ENCODE measurements at regions not wholly inside any gene's neighbourhood (a gene's known extent, or its start where the extent isn't known, plus 50 kb on each side); places are given as distances from the start of the nearest gene placed in this dataset.
"Not testable (repeated sequence)": the region's sequence is repeated elsewhere in the genome, so short reads cannot be mapped to it uniquely, and the experiment has no call there.

DNA sequence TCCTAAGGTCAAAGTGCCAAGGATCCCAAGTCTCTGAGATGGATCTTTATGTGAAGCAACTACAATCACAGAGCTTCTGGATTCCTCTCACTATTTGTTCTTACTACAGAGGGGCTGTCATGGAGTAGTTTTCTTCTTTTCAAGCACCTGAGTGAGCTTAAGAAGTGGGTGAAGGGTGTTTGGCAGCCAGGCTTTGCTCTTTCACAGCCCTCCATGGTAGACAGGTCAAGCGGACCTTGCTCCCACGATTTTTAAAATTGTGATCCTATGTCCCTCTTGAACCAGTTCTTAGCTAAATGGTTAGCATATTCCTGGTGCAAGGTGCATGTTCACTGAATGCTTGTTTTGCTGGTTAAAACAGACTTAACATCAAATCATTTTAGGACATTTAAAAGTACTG, 332.2 kb downstream of the GADD45G start:
- DNase-seq (ENCODE audit: low spot score) = no peak

DNA sequence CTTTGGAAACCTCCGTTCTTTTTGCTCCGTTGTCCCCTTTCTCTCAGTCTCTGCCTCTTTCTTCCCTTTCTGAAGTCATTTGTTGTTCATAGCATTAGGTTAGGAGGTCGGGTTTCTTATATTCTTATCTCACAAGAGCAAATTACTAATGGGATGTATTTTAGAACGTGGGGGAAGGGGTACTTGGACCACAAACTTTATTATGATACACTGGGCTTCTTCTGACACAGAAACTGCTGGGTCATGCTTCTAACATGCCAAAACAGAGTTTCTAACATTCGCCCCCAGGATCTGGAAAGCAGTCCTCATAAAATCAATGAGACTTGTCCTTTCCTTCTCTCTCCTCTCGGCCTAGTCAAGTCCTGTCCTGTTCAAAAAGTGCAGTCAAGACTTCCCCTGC, 334.4 kb downstream of the GADD45G start:
- no peak for DNase-seq (ENCODE audit: low spot score)

- DNase-seq (ENCODE audit: low spot score) = no peak
These were observed 334.9 kb downstream of the GADD45G start for GRCh38 chr9:89939626-89940292.

DNA sequence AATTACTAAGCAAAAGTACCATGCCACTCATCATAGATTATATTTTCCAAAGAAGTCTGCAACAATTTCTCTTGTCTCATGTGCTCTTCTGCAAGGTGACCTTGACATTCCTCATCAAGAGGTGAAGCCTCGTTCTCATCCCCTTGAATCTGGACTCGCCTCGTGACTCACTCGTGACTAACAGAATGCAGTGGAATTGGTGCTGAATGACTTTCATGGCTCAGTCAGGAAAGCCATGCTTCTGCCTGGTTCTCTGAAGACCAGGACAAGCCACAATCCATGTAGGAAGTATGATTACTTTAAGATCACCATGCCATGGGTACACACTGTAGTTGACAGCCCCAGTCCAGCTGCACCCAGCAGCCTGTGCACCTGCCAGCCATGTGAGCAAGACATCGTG, 335.8 kb downstream of the GADD45G start:
- DNase-seq (ENCODE audit: low spot score) = no peak

DNA sequence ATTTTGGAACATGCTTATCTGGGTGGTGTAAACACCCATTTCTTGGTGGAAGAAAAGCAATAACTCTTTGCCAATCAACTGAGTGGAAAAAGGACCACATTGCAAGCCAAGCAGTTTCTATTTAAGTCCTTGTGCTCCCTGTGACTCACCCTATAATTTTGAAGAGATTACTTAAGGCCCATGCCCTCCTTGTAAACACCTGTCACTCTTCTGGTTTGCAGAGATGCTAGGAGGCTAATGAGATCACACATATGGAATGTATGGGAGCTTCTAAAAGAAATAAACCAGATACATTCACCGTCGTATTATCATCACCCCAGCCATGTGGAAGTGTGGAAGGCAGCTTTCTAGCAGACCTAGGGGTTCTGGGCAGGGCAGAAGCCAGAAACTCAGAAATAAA, 337.1 kb downstream of the GADD45G start:
- DNase-seq (ENCODE audit: low spot score) = peak; percentile 71

- no peak for DNase-seq (ENCODE audit: low spot score)
These were observed 337.8 kb downstream of the GADD45G start for GRCh38 chr9:89942643-89943042.

DNA sequence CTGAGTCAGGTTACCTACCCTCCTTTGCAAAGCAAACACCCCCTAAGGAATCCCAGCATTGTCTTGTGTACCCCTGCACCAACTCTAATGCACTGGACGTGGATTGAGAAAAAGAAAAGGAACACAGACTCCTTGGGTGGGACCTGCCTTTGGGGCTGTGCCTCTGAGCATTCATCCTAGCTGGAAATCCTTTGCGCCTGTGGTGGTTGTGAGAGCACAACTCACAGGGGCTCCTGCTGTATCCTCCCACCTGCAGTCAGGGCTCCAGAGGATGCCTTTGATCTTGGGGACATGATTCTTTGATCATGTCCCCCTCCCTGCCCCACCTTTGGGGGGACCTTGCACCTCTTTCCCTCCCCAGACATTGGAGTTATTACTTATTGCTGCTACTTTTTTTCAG, 338.5 kb downstream of the GADD45G start:
- no peak for DNase-seq (ENCODE audit: low spot score)

GRCh38 chr9:89943728-89944127, 338.9 kb downstream of the GADD45G start:
- no peak for DNase-seq (ENCODE audit: low spot score)

GRCh38 chr9:89945133-89945532, 340.3 kb downstream of the GADD45G start:
- no peak for DNase-seq (ENCODE audit: low spot score)

DNA sequence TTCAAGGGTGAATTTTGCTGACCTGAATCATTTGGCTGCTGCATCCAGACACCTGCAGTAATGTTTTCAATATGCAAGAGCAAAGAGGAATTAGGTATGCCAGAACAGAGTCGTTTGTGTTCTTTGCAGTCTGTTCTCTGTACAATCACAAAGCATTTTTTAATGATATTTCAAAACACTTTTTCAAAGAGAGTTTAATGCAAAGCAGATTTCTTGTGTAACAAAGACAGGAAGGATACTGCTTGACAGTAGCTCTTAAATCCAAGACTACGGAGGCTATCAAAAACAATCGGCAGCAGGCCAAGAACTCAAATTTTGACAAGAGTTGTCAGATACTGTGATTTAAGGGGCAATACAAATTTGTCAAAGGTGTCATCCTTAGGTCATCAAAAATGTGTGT, 341.9 kb downstream of the GADD45G start:
- DNase-seq (ENCODE audit: low spot score) = no peak

DNA sequence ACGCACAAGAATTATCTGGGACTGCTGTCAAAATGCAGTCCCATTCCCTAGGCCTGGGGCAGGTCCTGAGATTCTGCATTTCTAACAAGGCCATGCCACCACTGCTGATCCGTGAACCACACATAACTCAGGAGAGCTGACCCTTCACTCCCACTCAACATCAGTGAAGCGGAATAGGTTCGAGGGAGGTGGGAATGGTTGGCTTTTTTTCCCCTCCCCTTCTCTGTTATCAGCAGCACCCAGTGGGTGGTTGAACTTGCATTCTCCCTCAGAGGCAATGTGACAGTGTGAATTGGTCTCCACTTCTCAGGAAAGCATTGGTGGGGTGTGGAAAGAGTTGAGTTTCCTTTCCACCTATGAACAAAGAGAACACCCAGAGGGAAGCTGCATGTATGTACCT, 344.3 kb downstream of the GADD45G start:
- DNase-seq (ENCODE audit: low spot score) = no peak

DNA sequence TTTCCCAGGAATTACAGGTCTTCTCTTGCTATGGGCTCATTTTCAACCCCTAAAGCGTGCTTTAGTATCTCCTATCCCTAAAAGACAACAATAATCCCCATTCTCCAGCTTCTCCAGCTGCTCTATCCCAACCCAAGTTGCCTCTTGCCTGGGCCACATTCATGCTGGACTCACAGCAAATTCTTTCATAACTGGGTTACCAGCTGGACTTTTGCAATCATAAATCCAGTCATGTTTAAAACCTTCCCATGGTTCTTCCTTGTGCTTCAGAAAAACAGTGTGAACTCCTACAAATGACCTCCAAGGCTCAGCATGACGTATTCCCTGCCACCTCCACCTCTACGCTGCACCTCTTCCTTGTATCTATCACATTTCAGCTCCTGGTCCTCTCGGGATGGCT, 346.9 kb downstream of the GADD45G start:
- no peak for DNase-seq (ENCODE audit: low spot score)

- DNase-seq (ENCODE audit: low spot score) = no peak
These were observed 347.6 kb downstream of the GADD45G start for GRCh38 chr9:89952401-89952800.

DNA sequence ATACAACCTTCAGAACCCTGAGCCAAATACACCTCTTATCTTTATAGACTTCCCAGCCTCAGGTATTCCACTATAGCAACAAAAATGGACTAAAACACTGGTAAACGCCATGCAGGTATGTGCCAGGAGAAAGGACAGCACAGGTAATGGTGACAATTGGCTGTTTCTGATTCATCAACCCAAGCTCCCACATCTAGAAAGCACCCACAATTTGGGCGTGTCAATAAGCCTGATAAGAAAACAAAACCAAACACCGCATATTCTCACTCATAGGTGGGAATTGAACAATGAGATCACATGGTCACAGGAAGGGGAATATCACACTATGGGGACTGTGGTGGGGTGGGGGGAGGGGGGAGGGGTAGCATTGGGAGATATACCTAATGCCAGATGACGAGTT, 348.5 kb downstream of the GADD45G start:
- DNase-seq (ENCODE audit: low spot score) = not testable (repeated sequence)

- DNase-seq (ENCODE audit: low spot score) = no peak
These were observed 349.2 kb downstream of the GADD45G start for GRCh38 chr9:89953824-89954615.

DNA sequence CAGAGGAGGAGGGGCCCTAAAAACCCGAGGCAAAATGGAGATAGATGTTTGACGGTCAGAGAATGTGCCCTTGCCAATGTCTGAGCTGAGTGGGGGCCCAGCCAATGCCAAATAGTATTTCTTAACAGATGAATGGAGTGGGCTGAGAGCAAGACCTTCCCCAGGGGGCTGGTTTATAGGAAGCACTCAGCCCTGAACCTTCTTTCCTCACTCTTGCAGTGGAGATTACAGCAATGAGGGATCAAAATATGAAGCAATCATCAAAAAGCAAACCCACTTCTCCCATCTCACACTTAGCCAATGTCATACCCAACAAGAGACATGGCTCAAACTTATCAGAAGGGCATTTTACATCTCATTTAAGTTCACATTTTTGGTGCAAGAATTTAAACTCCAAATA, 350.3 kb downstream of the GADD45G start:
- DNase-seq (ENCODE audit: low spot score) = no peak

- no peak for DNase-seq (ENCODE audit: low spot score)
These were observed 350.8 kb downstream of the GADD45G start for GRCh38 chr9:89955626-89956025.

GRCh38 chr9:89956331-89956730, 351.5 kb downstream of the GADD45G start:
- DNase-seq (ENCODE audit: low spot score) = no peak

DNA sequence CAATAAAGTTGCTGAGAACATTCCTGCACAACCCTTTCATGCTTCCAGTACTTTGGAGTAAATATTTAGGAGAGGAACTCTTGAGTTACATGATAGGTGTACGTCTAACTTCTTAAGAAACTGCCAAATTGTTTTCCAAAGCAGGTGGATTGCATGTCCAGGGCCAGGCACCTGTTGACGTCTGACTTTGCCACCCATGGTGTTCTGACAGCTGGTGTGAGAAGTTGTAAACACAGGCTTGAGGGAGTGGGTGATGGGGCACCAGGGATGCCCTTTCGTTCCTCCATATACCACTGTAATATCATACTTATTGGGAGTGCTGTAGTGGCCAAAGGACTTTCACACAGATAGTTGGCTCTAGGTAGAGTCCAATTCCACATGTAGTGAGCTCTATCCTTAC, 352.1 kb downstream of the GADD45G start:
- DNase-seq (ENCODE audit: low spot score) = no peak

- DNase-seq (ENCODE audit: low spot score) = no peak
These were observed 353.3 kb downstream of the GADD45G start for GRCh38 chr9:89958086-89958485.

DNA sequence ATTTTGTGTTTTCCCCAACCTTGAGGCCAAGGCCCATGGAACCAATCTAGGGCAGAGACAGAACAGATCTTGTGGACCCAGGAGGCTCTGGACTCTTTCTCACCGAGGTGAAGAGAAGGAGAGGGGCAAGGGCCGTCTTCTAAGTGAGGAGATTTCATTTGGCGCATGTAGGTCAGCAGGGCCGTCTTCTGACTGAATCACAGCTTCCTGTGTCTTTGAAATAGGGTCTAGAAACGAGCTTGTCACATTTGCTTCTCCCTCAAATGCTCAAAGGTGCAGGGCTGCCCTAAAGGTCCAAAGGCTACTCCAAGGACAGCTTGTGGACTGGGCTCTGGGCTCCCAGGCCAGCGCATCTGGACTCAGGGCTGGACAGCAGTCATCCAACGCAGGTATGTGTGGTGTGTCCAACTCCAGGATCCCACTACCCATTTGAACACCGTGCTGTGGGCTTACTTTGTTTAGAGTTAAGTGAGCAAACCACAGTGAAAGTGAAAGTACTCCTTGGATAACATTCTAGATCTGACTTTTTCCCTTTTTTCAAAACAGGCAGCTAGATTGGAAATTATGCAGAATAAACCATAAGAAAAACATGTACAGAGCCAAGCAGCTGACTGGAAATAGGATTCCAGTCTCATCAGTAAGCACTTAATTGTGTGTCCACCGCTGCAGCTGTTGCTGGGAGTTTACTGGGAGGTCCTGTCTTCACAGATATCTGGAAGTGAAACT, 357.0 kb downstream of the GADD45G start:
- DNase-seq (ENCODE audit: low spot score) = no peak

DNA sequence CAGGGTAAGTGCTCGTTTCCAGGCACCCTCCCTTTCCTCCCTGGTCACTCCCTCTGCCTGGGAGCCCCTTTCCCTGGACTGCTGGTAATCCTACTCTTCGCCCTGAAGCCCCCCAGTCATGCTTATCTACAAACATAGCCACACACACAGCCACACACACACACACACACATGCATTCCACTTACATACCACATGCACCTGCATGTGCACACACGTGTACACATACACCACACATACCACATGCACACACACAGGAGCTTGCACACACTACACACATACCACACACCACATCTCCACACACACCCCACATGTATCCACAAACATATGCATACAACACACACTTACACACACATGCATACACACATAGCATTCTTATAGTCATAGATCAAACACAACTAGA, 358.5 kb downstream of the GADD45G start:
- no peak for DNase-seq (ENCODE audit: low spot score)

- no peak for DNase-seq (ENCODE audit: low spot score)
These were observed 362.7 kb downstream of the GADD45G start for GRCh38 chr9:89967527-89967926.

Data from H4 (cell line).